Panc1 (cell line): ENCODE measurements at regions not wholly inside any gene's neighbourhood (a gene's known extent, or its start where the extent isn't known, plus 50 kb on each side); places are given as distances from the start of the nearest gene placed in this dataset.

Experiments
- ATAC-seq: fragments of 200-7000 bp; cut with Tn5 transposase; 2 replicates; pipeline ENCODE4 v1.9.1; 2020; ENCODE audit warnings: mild to moderate bottlenecking, moderate library complexity
- BruUV-seq: library from RNA; stranded (reverse); fragments of 400-500 nt; replicated peaks from 2 replicates; lab custom pipeline; 2021; lab: Mats Ljungman, UMichigan
- CTCF ChIA-PET: fragments of 300-600 bp; sonication (Branson Sonifier 250); formaldehyde crosslinking; loops from one replicate; lab custom pipeline; 2022; ENCODE audit warnings: antibody characterized with exemption; lab: Charles Lee
- POLR2A ChIA-PET: fragments of 300-600 bp; sonication (Branson Sonifier 250); formaldehyde crosslinking; loops from one replicate; lab custom pipeline; 2022; ENCODE audit warnings: antibody characterized with exemption; lab: Charles Lee
- DNase-seq: peaks from one replicate; pipeline ENCODE4 v3.0.0-alpha.2; 2010; ENCODE audit warnings: low read depth, low spot score
- H3K27ac ChIP-seq: 2 replicates; pipeline ENCODE4 v1.5.1; 2011; ENCODE audit warnings: mild to moderate bottlenecking, low read length, inconsistent platforms
- H3K27me3 ChIP-seq: fragments of 200-500 bp; sonication (Bioruptor generic); 2 replicates; pipeline ENCODE4 v1.6.0; 2014; ENCODE audit warnings: low read length, inconsistent platforms; ENCODE audit not compliant: control insufficient read depth, insufficient read depth
- H3K36me3 ChIP-seq: fragments of 200-500 bp; sonication (Bioruptor generic); 2 replicates; pipeline ENCODE4 v1.5.1; 2014; ENCODE audit warnings: inconsistent platforms, mild to moderate bottlenecking, low read length, moderate library complexity; ENCODE audit not compliant: control insufficient read depth, insufficient read depth
- H3K4me1 ChIP-seq: 2 replicates; pipeline ENCODE4 v1.5.1; 2011; ENCODE audit warnings: inconsistent platforms, mild to moderate bottlenecking, low read length, moderate library complexity; ENCODE audit not compliant: control insufficient read depth, insufficient read depth
- H3K4me3 ChIP-seq, 2 experiments: 2 replicates each; pipeline ENCODE4 v1.5.1; 2011 to 2012; ENCODE audit warnings: low read depth in 2 of 2, low read length in 2 of 2, mild to moderate bottlenecking in 2 of 2, inconsistent platforms in 1 of 2, moderate library complexity in 1 of 2
- H3K9me3 ChIP-seq: fragments of 200-500 bp; sonication (Bioruptor generic); 2 replicates; pipeline ENCODE4 v1.5.1; 2014; ENCODE audit warnings: low read depth, mild to moderate bottlenecking, inconsistent platforms, low read length, moderate library complexity; ENCODE audit not compliant: control insufficient read depth, insufficient read depth
- CTCF ChIP-seq: fragments of 450-650 bp; IDR thresholded peaks from 2 replicates; pipeline ENCODE4 v1.5.1; 2017; ENCODE audit warnings: mild to moderate bottlenecking
- POLR2AphosphoS5 ChIP-seq: IDR thresholded peaks from 2 replicates; pipeline ENCODE4 v1.6.1; 2012; ENCODE audit warnings: mild to moderate bottlenecking, low read depth, low read length, moderate library complexity
- REST ChIP-seq, 2 experiments: IDR thresholded peaks; 2 replicates each; pipeline ENCODE4 v1.6.1; 2011 to 2012; ENCODE audit warnings: low read depth in 2 of 2, control low read depth in 1 of 2, low read length in 1 of 2, mild to moderate bottlenecking in 1 of 2, moderate library complexity in 1 of 2; ENCODE audit not compliant: insufficient read depth in 1 of 2
- SIN3A ChIP-seq: IDR thresholded peaks from 2 replicates; pipeline ENCODE4 v1.6.1; 2012; ENCODE audit warnings: low read depth, mild to moderate bottlenecking, low read length, moderate library complexity, borderline replicate concordance; ENCODE audit not compliant: insufficient read depth
- TCF7L2 ChIP-seq: IDR thresholded peaks from 2 replicates; pipeline ENCODE4 v1.6.1; 2011; ENCODE audit warnings: mild to moderate bottlenecking, low read depth, low read length, inconsistent platforms
- in situ Hi-C: cut with HindIII; loops from 2 replicates; pipeline ENCODE4 v1.10.0; 2016; ENCODE audit warnings: low sequenced_read_pairs, low pct_unique_long_range_greater_than_20kb
- intact Hi-C: fragments of 100-400 bp; cut with micrococcal nuclease; formaldehyde crosslinking; loops from one replicate; pipeline ENCODE4 v1.10.0; 2022; ENCODE audit not compliant: unreplicated experiment

GRCh38 chr11:98545544-98546175 is 475.1 kb upstream of the CNTN5 start:
- TF ChIP-seq SIN3A (no peak), TCF7L2 (no peak), POLR2AphosphoS5 (no peak), CTCF (no peak), REST (IDR thresholded peaks at IDR 0.05; ENCODE audit: insufficient read depth in 1 of 2, low read depth in 2 of 2, low read length in 1 of 2) (no peak)
- Histone ChIP-seq H3K36me3 (no peaks in the 10 kb centered on the region), H3K4me3 (no peak overlapping the region), H3K9me3 (no peaks in the 10 kb centered on the region), H3K4me1 (no peaks in the 10 kb centered on the region), H3K27ac (no peak overlapping the region), H3K27me3 (no peaks in the 10 kb centered on the region)
- intact Hi-C loops, result no loop called here
- ATAC-seq (no peak), DNase-seq (no peak)
- in situ Hi-C loops, result no loop called here
- ChIA-PET CTCF (no interaction called here), POLR2A (no interaction called here)
- no TSS peak for BruUV-seq

GRCh38 chr11:98549571-98549970 is 471.2 kb upstream of the CNTN5 start:
- TF ChIP-seq POLR2AphosphoS5 (no peak), SIN3A (no peak), REST (IDR thresholded peaks at IDR 0.05; ENCODE audit: insufficient read depth in 1 of 2, low read depth in 2 of 2, low read length in 1 of 2) (no peak), TCF7L2 (no peak), CTCF (no peak)
- ATAC-seq (no peak), DNase-seq (no peak)
- no peak overlapping the region for H3K4me3 ChIP-seq
- H3K4me1 ChIP-seq, result no peaks in the 10 kb centered on the region
- H3K27me3 ChIP-seq, result no peaks in the 10 kb centered on the region
- no peaks in the 10 kb centered on the region for H3K9me3 ChIP-seq
- POLR2A ChIA-PET, result no interaction called here
- in situ Hi-C loops, result no loop called here
- BruUV-seq, result no TSS peak
- H3K27ac ChIP-seq, result no peak overlapping the region
- no peaks in the 10 kb centered on the region for H3K36me3 ChIP-seq
- intact Hi-C loops, result no loop called here
- CTCF ChIA-PET, result interaction anchor here (1.0 kb wide), 1 partner anchor 10 kb away, joined by 3 read pairs; no protein-coding TSS in a partner anchor
